BLaER1 treated with 17β-estradiol and CSF1 and Interleukin-3, amounts not matched to agents 10 nM and 100 nM (cell line): ENCODE measurements at regions not wholly inside any gene's neighbourhood (a gene's known extent, or its start where the extent isn't known, plus 50 kb on each side); places are given as distances from the start of the nearest gene placed in this dataset.

Experiments used
- H3K27ac ChIP-seq, 11 experiments: shearing (Covaris generic); formaldehyde crosslinking; 2 replicates each; pipeline ENCODE4 v1.8.1; 2022
- H3K27me3 ChIP-seq, 11 experiments: shearing (Covaris generic); formaldehyde crosslinking; 2 replicates each; pipeline ENCODE4 v1.8.1; 2022
- H3K36me3 ChIP-seq, 11 experiments: shearing (Covaris generic); formaldehyde crosslinking; 2 replicates each; pipeline ENCODE4 v1.8.1; 2022
- H3K4me1 ChIP-seq, 10 experiments: shearing (Covaris generic); formaldehyde crosslinking; 2 replicates each; pipeline ENCODE4 v1.8.1; 2022
- H3K4me2 ChIP-seq, 11 experiments: shearing (Covaris generic); formaldehyde crosslinking; 2 replicates each; pipeline ENCODE4 v1.8.1; 2022
- H3K4me3 ChIP-seq, 10 experiments: shearing (Covaris generic); formaldehyde crosslinking; 2 replicates each; pipeline ENCODE4 v1.8.1; 2022
- H3K9ac ChIP-seq, 11 experiments: shearing (Covaris generic); formaldehyde crosslinking; 2 replicates each; pipeline ENCODE4 v1.8.1; 2022
- H3K9me3 ChIP-seq, 11 experiments: shearing (Covaris generic); formaldehyde crosslinking; replicated peaks in 1 of 11; 2 replicates each; pipeline ENCODE4 v1.8.1; 2022
- H4K20me1 ChIP-seq, 11 experiments: shearing (Covaris generic); formaldehyde crosslinking; 2 replicates each; pipeline ENCODE4 v1.8.1; 2022
- Cebpa-rat ChIP-seq, 11 experiments: shearing (Covaris generic); IDR thresholded peaks; 2 replicates each; pipeline ENCODE4 v1.8.1; 2022

GRCh38 chrX:9342561-9343051 lies 122.3 kb upstream of the TBL1X start:
- peak overlapping the region; percentile 60 to 80 (median 74); a peak in 20 of 22 replicates for H3K9ac ChIP-seq
- no peaks in the 10 kb centered on the region for H4K20me1 ChIP-seq
- peaks cover 5 to 64% (median 24%) of the 10 kb centered on the region in 11 experiments; a peak in 16 of 22 replicates for H3K9me3 ChIP-seq
- peak overlapping the region; percentile 61 to 85 (median 70) for H3K4me2 ChIP-seq
- H3K4me1 ChIP-seq, result peaks cover 43 to 73% (median 50%) of the 10 kb centered on the region in 10 experiments
- TF ChIP-seq Cebpa-rat (IDR thresholded peaks at IDR 0.05), result no peak
- H3K4me3 ChIP-seq, result peak overlapping the region in 9 of 10 experiments; percentile 13 to 59 (median 47); a peak in 16 of 20 replicates
- 0 out of 22 replicates have a peak, but pooled peaks cover 0 to 3% (median 0%) of the 10 kb centered on the region in 11 experiments for H3K36me3 ChIP-seq
- no peaks in the 10 kb centered on the region for H3K27me3 ChIP-seq
- peak overlapping the region; percentile 77 to 95 (median 88) for H3K27ac ChIP-seq

GRCh38 chrX:9343971-9344370 lies 120.9 kb upstream of the TBL1X start:
- peak overlapping the region in 8 of 11 experiments; percentile 23 to 95 (median 90); a peak in 13 of 22 replicates for H3K27ac ChIP-seq
- H3K27me3 ChIP-seq, result no peaks in the 10 kb centered on the region
- H3K9me3 ChIP-seq, result peaks cover 5 to 55% (median 21%) of the 10 kb centered on the region in 11 experiments; a peak in 15 of 22 replicates
- 0 out of 22 replicates have a peak, but pooled peaks cover 0 to 3% (median 0%) of the 10 kb centered on the region in 11 experiments for H3K36me3 ChIP-seq
- TF ChIP-seq Cebpa-rat (IDR thresholded peaks at IDR 0.05), result no peak
- H3K4me3 ChIP-seq, result no peak overlapping the region; a peak in 1 of 20 replicates
- H3K4me1 ChIP-seq, result peaks cover 39 to 71% (median 48%) of the 10 kb centered on the region in 10 experiments
- no peaks in the 10 kb centered on the region for H4K20me1 ChIP-seq
- peak overlapping the region in 7 of 11 experiments; percentile 7 to 85 (median 74); a peak in 5 of 22 replicates for H3K4me2 ChIP-seq
- no peak overlapping the region for H3K9ac ChIP-seq

- H3K9ac ChIP-seq, result no peak overlapping the region
- H3K4me2 ChIP-seq, result peak overlapping the region in 3 of 11 experiments; percentile 21 to 38 (median 23); a peak in 7 of 22 replicates
- no peaks in the 10 kb centered on the region for H3K27me3 ChIP-seq
Measured at GRCh38 chrX:9345957-9346356, 118.9 kb upstream of the TBL1X start.

GRCh38 chrX:9349572-9350494 lies 115.0 kb upstream of the TBL1X start:
- Histone ChIP-seq H3K4me3 (no peak overlapping the region), H3K27me3 (no peaks in the 10 kb centered on the region), H4K20me1 (no peaks in the 10 kb centered on the region), H3K36me3 (no peaks in the 10 kb centered on the region), H3K4me2 (peak overlapping the region in 7 of 11 experiments; percentile 28 to 88 (median 79); a peak in 14 of 22 replicates), H3K27ac (peak overlapping the region in 9 of 11 experiments; percentile 35 to 96 (median 90); a peak in 16 of 22 replicates), H3K9me3 (peaks cover under 1 to 39% (median 8%) of the 10 kb centered on the region in 11 experiments; a peak in 15 of 22 replicates), H3K4me1 (peaks cover 22 to 86% (median 65%) of the 10 kb centered on the region in 10 experiments), H3K9ac (peak overlapping the region in 1 of 11 experiments; percentile 84; a peak in 3 of 22 replicates)
- TF ChIP-seq Cebpa-rat (IDR thresholded peaks at IDR 0.05), result no peak

More at GRCh38 chrX:9345957-9346356, 118.9 kb upstream of the TBL1X start:
- Histone ChIP-seq H3K36me3 (0 out of 22 replicates have a peak, but pooled peaks cover 0 to 3% (median 0%) of the 10 kb centered on the region in 11 experiments), H3K4me3 (no peak overlapping the region), H4K20me1 (no peaks in the 10 kb centered on the region), H3K27ac (peak overlapping the region in 9 of 11 experiments; percentile 9 to 95 (median 34); a peak in 10 of 22 replicates), H3K9me3 (peaks cover 5 to 52% (median 20%) of the 10 kb centered on the region in 11 experiments; a peak in 15 of 22 replicates), H3K4me1 (peaks cover 21 to 71% (median 48%) of the 10 kb centered on the region in 10 experiments)
- peak in 3 of 11 experiments; percentile 15 to 33 (median 24); a peak in 1 of 22 replicates for TF ChIP-seq Cebpa-rat (IDR thresholded peaks at IDR 0.05)

- Histone ChIP-seq H3K4me1 (peaks cover 22 to 92% (median 78%) of the 10 kb centered on the region in 10 experiments), H3K27me3 (no peaks in the 10 kb centered on the region), H3K4me2 (peak overlapping the region in 10 of 11 experiments; percentile 74 to 93 (median 82); a peak in 18 of 22 replicates), H3K36me3 (no peaks in the 10 kb centered on the region), H3K9ac (peak overlapping the region in 6 of 11 experiments; percentile 65 to 84 (median 82); a peak in 11 of 22 replicates), H3K9me3 (peaks cover 0 to 39% (median 12%) of the 10 kb centered on the region in 11 experiments; a peak in 12 of 22 replicates), H4K20me1 (no peaks in the 10 kb centered on the region), H3K27ac (peak overlapping the region in 10 of 11 experiments; percentile 72 to 96 (median 90); a peak in 21 of 22 replicates), H3K4me3 (peak overlapping the region in 1 of 10 experiments; percentile 46; a peak in 1 of 20 replicates)
- no peak for TF ChIP-seq Cebpa-rat (IDR thresholded peaks at IDR 0.05)
Measured at GRCh38 chrX:9351126-9351525, 113.7 kb upstream of the TBL1X start.

GRCh38 chrX:9352243-9352642 lies 112.6 kb upstream of the TBL1X start:
- H3K4me2 ChIP-seq, result peak overlapping the region; percentile 66 to 93 (median 81)

GRCh38 chrX:9352694-9353411 lies 112.0 kb upstream of the TBL1X start:
- H3K36me3 ChIP-seq, result no peaks in the 10 kb centered on the region
- H3K4me2 ChIP-seq, result peak overlapping the region; percentile 66 to 93 (median 81)
- H4K20me1 ChIP-seq, result no peaks in the 10 kb centered on the region
- H3K4me1 ChIP-seq, result peaks cover 22 to 99% (median 81%) of the 10 kb centered on the region in 10 experiments
- peak overlapping the region; percentile 58 to 84 (median 78); a peak in 21 of 22 replicates for H3K9ac ChIP-seq
- H3K9me3 ChIP-seq, result peaks cover 0 to 35% (median 14%) of the 10 kb centered on the region in 11 experiments; a peak in 12 of 22 replicates
- H3K27me3 ChIP-seq, result no peaks in the 10 kb centered on the region
- H3K27ac ChIP-seq, result peak overlapping the region; percentile 29 to 96 (median 89); a peak in 21 of 22 replicates
- H3K4me3 ChIP-seq, result peak overlapping the region in 6 of 10 experiments; percentile 6 to 52 (median 34); a peak in 13 of 20 replicates
- peak; percentile 78 to 98 (median 93); a peak in 21 of 22 replicates for TF ChIP-seq Cebpa-rat (IDR thresholded peaks at IDR 0.05)

More at GRCh38 chrX:9352243-9352642, 112.6 kb upstream of the TBL1X start:
- Histone ChIP-seq H3K9me3 (peaks cover 0 to 41% (median 14%) of the 10 kb centered on the region in 11 experiments; a peak in 12 of 22 replicates), H3K9ac (peak overlapping the region; percentile 58 to 84 (median 78); a peak in 21 of 22 replicates), H3K4me3 (peak overlapping the region in 6 of 10 experiments; percentile 6 to 52 (median 34); a peak in 13 of 20 replicates), H3K27ac (peak overlapping the region; percentile 22 to 96 (median 89); a peak in 21 of 22 replicates), H4K20me1 (no peaks in the 10 kb centered on the region), H3K36me3 (no peaks in the 10 kb centered on the region), H3K27me3 (no peaks in the 10 kb centered on the region), H3K4me1 (peaks cover 22 to 94% (median 81%) of the 10 kb centered on the region in 10 experiments)
- no peak for TF ChIP-seq Cebpa-rat (IDR thresholded peaks at IDR 0.05)
